ENCODE measurements at regions not wholly inside any gene's neighbourhood (a gene's known extent, or its start where the extent isn't known, plus 50 kb on each side); places are given as distances from the start of the nearest gene placed in this dataset.

DNA sequence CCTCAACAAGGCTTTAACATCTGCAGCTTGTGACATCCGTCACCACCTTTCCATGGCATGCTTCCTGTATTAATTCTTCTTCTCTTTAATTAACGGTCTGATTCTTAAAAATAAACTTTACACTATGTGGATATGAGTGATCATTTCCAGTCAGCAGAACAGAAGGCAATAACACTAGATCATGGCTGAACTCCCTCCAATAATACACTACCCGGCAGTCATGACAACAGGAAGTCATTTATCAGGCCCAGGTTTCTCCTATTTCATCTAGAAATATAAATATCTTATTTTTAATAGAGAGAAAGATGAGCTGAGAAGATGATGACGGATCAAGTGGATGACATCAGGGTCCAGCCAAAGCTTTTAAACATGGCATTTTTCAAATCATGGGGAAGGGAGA, 792.2 kb downstream of the SLC4A3 start:
- TF ChIP-seq, protein P1, sequence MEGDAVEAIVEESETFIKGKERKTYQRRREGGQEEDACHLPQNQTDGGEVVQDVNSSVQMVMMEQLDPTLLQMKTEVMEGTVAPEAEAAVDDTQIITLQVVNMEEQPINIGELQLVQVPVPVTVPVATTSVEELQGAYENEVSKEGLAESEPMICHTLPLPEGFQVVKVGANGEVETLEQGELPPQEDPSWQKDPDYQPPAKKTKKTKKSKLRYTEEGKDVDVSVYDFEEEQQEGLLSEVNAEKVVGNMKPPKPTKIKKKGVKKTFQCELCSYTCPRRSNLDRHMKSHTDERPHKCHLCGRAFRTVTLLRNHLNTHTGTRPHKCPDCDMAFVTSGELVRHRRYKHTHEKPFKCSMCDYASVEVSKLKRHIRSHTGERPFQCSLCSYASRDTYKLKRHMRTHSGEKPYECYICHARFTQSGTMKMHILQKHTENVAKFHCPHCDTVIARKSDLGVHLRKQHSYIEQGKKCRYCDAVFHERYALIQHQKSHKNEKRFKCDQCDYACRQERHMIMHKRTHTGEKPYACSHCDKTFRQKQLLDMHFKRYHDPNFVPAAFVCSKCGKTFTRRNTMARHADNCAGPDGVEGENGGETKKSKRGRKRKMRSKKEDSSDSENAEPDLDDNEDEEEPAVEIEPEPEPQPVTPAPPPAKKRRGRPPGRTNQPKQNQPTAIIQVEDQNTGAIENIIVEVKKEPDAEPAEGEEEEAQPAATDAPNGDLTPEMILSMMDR (conservative IDR thresholded peaks at IDR 0.05; ENCODE audit: low read depth, low read length): no peak
- TF ChIP-seq EZH2 (IDR thresholded peaks at IDR 0.05; ENCODE audit: low read length, unreplicated experiment) (no peak), EZH2phosphoT487 (IDR thresholded peaks at IDR 0.05; ENCODE audit: borderline replicate concordance, low read length) (no peak)
